ENCODE measurements at regions not wholly inside any gene's neighbourhood (a gene's known extent, or its start where the extent isn't known, plus 50 kb on each side); places are given as distances from the start of the nearest gene placed in this dataset.
"Not testable (repeated sequence)": the region's sequence is repeated elsewhere in the genome, so short reads cannot be mapped to it uniquely, and the experiment has no call there.

DNA sequence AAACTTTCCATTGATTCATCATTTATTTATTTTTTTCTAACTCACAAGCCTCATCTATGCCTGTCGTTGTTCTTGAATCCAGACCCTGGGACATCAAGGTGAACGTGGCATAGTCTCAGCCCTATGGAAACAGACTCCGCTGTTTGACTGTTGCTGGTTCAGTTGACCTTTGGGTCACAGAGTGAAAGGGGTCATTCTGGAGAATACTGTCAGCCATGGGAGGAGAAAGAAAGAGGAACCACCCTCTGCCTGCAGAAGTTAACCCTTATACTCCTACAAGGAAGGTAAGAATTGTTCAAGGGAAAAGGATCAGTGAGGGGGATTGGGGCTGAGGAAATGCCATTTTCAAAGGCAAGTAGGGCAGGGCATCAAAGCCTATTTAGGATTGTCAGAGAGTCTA lies 387.6 kb upstream of the MAF start:
- Histone ChIP-seq H3K9me3 (no peaks in the 10 kb centered on the region), H3K36me3 (no peaks in the 10 kb centered on the region), H3K4me3 (no peak overlapping the region), H3K4me1 (no peaks in the 10 kb centered on the region), H3K27ac (no peak overlapping the region), H3K27me3 (no peaks in the 10 kb centered on the region)
- no peak for TF ChIP-seq POLR2A (IDR thresholded peaks at IDR 0.05)
- TF ChIP-seq EP300 (IDR thresholded peaks at IDR 0.05), result no peak
- TF ChIP-seq POLR2AphosphoS5 (IDR thresholded peaks at IDR 0.05), result no peak
- TF ChIP-seq, protein P1, sequence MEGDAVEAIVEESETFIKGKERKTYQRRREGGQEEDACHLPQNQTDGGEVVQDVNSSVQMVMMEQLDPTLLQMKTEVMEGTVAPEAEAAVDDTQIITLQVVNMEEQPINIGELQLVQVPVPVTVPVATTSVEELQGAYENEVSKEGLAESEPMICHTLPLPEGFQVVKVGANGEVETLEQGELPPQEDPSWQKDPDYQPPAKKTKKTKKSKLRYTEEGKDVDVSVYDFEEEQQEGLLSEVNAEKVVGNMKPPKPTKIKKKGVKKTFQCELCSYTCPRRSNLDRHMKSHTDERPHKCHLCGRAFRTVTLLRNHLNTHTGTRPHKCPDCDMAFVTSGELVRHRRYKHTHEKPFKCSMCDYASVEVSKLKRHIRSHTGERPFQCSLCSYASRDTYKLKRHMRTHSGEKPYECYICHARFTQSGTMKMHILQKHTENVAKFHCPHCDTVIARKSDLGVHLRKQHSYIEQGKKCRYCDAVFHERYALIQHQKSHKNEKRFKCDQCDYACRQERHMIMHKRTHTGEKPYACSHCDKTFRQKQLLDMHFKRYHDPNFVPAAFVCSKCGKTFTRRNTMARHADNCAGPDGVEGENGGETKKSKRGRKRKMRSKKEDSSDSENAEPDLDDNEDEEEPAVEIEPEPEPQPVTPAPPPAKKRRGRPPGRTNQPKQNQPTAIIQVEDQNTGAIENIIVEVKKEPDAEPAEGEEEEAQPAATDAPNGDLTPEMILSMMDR (IDR thresholded peaks at IDR 0.05), result no peak
- ATAC-seq, result no peak
- 50 to 90% methylated on average over 2 to 3 of the region's 3 CpGs for WGBS, 2 donors (ENCODE audit: low coverage in 1 of 2)

DNA sequence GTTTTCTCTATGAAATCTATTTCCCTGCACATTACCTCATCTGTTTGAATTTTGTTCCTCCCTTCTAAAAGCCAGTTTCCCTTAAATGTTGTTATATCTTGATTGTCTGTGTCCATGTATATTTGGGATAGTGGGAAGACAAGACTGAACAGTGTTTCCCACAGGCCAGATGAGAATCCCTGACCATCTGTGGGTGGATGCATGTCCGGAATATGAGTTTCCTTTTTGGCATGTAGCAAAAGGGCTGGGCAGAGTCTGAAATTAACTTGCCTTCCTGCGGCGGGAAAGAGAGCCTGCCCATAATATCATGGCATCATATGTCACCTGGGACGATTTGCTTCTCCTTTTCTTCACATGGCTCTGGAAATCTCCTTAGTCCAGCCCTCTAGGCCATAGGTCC lies 385.8 kb upstream of the MAF start:
- no peaks in the 10 kb centered on the region for H3K4me1 ChIP-seq
- ATAC-seq, result no peak
- H3K36me3 ChIP-seq, result no peaks in the 10 kb centered on the region
- H3K27me3 ChIP-seq, result no peaks in the 10 kb centered on the region
- no peak overlapping the region for H3K4me3 ChIP-seq
- 75 to 100% methylated on average over 1 to 4 of the region's 4 CpGs for WGBS, 2 donors (ENCODE audit: low coverage in 1 of 2)
- no peak overlapping the region for H3K27ac ChIP-seq
- TF ChIP-seq POLR2AphosphoS5 (IDR thresholded peaks at IDR 0.05), result no peak
- TF ChIP-seq EP300 (IDR thresholded peaks at IDR 0.05), result no peak
- no peak for TF ChIP-seq POLR2A (IDR thresholded peaks at IDR 0.05)
- TF ChIP-seq, protein P1 (IDR thresholded peaks at IDR 0.05), result no peak
- H3K9me3 ChIP-seq, result no peaks in the 10 kb centered on the region

DNA sequence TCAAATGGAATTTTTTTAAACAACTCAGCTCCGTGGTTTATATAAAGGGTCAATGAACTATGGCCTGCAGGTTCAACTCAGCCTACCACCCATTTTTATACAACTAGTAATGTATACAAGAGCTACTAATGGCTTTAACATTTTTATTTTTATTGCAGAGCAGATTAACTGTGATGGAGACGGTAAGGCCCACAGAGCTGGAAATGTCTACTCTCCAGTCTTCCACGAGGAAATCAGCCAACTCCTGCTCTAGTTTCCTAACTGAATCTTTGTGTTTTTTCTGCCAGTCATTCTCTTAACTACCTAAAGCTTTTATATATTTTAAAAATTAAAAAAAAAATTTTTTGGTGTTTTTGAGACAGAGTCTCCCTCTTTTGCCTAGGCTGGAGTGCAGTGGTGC lies 385.1 kb upstream of the MAF start:
- no peaks in the 10 kb centered on the region for H3K4me1 ChIP-seq
- no peak overlapping the region for H3K27ac ChIP-seq
- H3K4me3 ChIP-seq, result no peak overlapping the region
- no peaks in the 10 kb centered on the region for H3K36me3 ChIP-seq
- H3K27me3 ChIP-seq, result no peaks in the 10 kb centered on the region
- H3K9me3 ChIP-seq, result no peaks in the 10 kb centered on the region
- TF ChIP-seq POLR2AphosphoS5 (IDR thresholded peaks at IDR 0.05) (no peak), POLR2A (IDR thresholded peaks at IDR 0.05) (no peak)
- TF ChIP-seq, protein P1 (IDR thresholded peaks at IDR 0.05), result no peak
- 34 to 90% methylated on average over 3 of the region's 3 CpGs for WGBS, 2 donors (ENCODE audit: low coverage in 1 of 2)
- no peak for ATAC-seq

DNA sequence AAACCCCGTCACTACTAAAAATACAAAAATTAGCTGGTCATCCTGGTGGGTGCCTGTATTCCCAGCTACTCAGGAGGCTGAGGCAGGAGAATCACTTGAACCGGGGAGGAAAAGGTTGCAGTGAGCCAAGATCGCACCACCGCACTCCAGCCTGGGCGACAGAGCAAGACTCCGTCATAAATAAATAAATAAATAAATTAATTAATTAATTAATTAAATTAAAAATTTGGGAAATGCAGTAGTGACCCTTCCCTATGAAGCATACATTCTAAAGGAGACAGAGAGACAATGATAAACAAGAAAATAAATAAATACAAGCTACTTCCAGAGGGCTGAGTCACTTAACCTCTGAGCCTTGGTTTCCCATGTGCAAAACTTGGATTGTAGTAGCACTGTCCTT lies 383.6 kb upstream of the MAF start:
- H3K4me1 ChIP-seq, result not testable (repeated sequence)
- 98 to 100% methylated on average over 1 to 5 of the region's 6 CpGs for WGBS, 2 donors (ENCODE audit: low coverage in 1 of 2)

DNA sequence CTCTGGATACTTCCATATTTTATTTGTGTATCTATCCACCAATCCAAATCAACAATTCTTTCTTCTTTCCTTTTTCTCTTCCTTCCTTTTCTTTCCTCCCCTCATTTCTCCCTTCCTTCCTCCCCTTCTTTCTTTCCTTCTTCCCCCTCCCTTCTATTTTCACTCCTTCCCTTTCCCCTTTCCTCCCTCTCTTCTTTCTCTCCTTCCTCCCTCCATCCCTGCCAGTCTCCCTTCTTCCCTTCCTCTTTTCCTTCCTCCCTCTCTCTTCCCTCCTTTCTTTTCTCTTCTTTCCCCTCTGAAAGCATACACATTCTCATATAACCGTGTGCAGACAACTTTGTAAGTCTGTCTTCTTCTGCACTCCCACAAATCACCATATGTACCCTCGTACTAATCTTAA lies 382.3 kb upstream of the MAF start:
- no peaks in the 10 kb centered on the region for H3K9me3 ChIP-seq
- 65 to 76% methylated on average over 2 of the region's 2 CpGs for WGBS, 2 donors (ENCODE audit: low coverage in 1 of 2)
- no peaks in the 10 kb centered on the region for H3K4me1 ChIP-seq
- ATAC-seq, result no peak
- no peak overlapping the region for H3K27ac ChIP-seq
- TF ChIP-seq, protein P1 (IDR thresholded peaks at IDR 0.05), result no peak
- TF ChIP-seq EP300 (IDR thresholded peaks at IDR 0.05) (no peak), POLR2A (IDR thresholded peaks at IDR 0.05) (no peak), POLR2AphosphoS5 (IDR thresholded peaks at IDR 0.05) (no peak)
- H3K36me3 ChIP-seq, result no peaks in the 10 kb centered on the region
- H3K27me3 ChIP-seq, result no peaks in the 10 kb centered on the region
- no peak overlapping the region for H3K4me3 ChIP-seq

More for the DNA sequence above, 383.6 kb upstream of the MAF start:
- H3K36me3 ChIP-seq, H3K27me3 ChIP-seq, H3K27ac ChIP-seq, H3K9me3 ChIP-seq, H3K4me3 ChIP-seq, ATAC-seq: not testable (repeated sequence)

DNA sequence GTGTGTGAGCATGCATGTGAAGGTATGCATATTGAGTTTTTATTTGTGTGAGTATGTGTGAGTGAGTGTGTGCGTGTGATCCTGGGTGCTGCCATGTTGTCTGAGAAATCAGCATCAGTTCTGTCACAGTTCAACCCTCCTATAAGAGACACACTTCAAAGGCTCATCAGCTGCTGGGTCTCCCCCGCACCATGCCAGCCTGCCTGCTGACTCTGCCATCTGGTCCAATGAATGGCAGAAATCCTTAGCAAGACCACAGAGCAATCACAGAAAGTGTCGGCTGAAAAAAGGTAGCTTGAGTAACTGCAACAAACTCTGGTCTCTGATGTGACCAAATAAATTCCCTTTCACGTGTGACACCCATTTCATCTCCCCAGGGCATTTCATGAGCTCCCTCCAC lies 381.8 kb upstream of the MAF start:
- Histone ChIP-seq H3K27me3 (no peaks in the 10 kb centered on the region), H3K27ac (no peak overlapping the region), H3K4me3 (no peak overlapping the region), H3K36me3 (no peaks in the 10 kb centered on the region), H3K9me3 (no peaks in the 10 kb centered on the region), H3K4me1 (no peaks in the 10 kb centered on the region)
- TF ChIP-seq, protein P1 (IDR thresholded peaks at IDR 0.05), result no peak
- no peak for TF ChIP-seq EP300 (IDR thresholded peaks at IDR 0.05)
- no peak for TF ChIP-seq POLR2A (IDR thresholded peaks at IDR 0.05)
- TF ChIP-seq POLR2AphosphoS5 (IDR thresholded peaks at IDR 0.05), result no peak
- WGBS, 2 donors (ENCODE audit: low coverage in 1 of 2), result 81 to 92% methylated on average over 2 to 4 of the region's 4 CpGs
- no peak for ATAC-seq
